ENCODE measurements at regions not wholly inside any gene's neighbourhood (a gene's known extent, or its start where the extent isn't known, plus 50 kb on each side); places are given as distances from the start of the nearest gene placed in this dataset.

- TF ChIP-seq, protein P1, sequence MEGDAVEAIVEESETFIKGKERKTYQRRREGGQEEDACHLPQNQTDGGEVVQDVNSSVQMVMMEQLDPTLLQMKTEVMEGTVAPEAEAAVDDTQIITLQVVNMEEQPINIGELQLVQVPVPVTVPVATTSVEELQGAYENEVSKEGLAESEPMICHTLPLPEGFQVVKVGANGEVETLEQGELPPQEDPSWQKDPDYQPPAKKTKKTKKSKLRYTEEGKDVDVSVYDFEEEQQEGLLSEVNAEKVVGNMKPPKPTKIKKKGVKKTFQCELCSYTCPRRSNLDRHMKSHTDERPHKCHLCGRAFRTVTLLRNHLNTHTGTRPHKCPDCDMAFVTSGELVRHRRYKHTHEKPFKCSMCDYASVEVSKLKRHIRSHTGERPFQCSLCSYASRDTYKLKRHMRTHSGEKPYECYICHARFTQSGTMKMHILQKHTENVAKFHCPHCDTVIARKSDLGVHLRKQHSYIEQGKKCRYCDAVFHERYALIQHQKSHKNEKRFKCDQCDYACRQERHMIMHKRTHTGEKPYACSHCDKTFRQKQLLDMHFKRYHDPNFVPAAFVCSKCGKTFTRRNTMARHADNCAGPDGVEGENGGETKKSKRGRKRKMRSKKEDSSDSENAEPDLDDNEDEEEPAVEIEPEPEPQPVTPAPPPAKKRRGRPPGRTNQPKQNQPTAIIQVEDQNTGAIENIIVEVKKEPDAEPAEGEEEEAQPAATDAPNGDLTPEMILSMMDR (IDR thresholded peaks at IDR 0.05), result no peak
- TF ChIP-seq POLR2A (IDR thresholded peaks at IDR 0.05), result no peak
Measured at GRCh38 chr6:126529637-126530362, 189.9 kb downstream of the CENPW start.
